ENCODE measurements at regions not wholly inside any gene's neighbourhood (a gene's known extent, or its start where the extent isn't known, plus 50 kb on each side); places are given as distances from the start of the nearest gene placed in this dataset.

GRCh38 chr16:35365675-35366074 lies 1906.3 kb downstream of the TP53TG3F start:
- no peak for DNase-seq (ENCODE audit: low read depth in 4 of 4, low spot score in 1 of 4)

- DNase-seq (ENCODE audit: low read depth in 4 of 4, low spot score in 1 of 4) = no peak
These were observed 1911.2 kb downstream of the TP53TG3F start for GRCh38 chr16:35370617-35371016.

GRCh38 chr16:35377142-35377541 lies 1917.7 kb downstream of the TP53TG3F start:
- DNase-seq (ENCODE audit: low read depth in 4 of 4, low spot score in 1 of 4) = no peak

GRCh38 chr16:35386619-35387018 lies 1927.2 kb downstream of the TP53TG3F start:
- no peak for DNase-seq (ENCODE audit: low read depth in 4 of 4, low spot score in 1 of 4)

- DNase-seq (ENCODE audit: low read depth in 4 of 4, low spot score in 1 of 4) = peak in 1 of 4 experiments; percentile 13
These were observed 1931.9 kb downstream of the TP53TG3F start for GRCh38 chr16:35391328-35391727.

- DNase-seq (ENCODE audit: low read depth in 4 of 4, low spot score in 1 of 4) = no peak
These were observed 1938.8 kb downstream of the TP53TG3F start for GRCh38 chr16:35398180-35398579.

- DNase-seq (ENCODE audit: low read depth in 4 of 4, low spot score in 1 of 4) = no peak
These were observed 1939.7 kb downstream of the TP53TG3F start for GRCh38 chr16:35399133-35399532.

- DNase-seq (ENCODE audit: low read depth in 4 of 4, low spot score in 1 of 4) = no peak
These were observed 1944.9 kb downstream of the TP53TG3F start for GRCh38 chr16:35404273-35404672.

GRCh38 chr16:35405526-35405925 lies 1946.1 kb downstream of the TP53TG3F start:
- no peak for DNase-seq (ENCODE audit: low read depth in 4 of 4, low spot score in 1 of 4)

GRCh38 chr16:35409503-35409902 lies 1950.1 kb downstream of the TP53TG3F start:
- no peak for DNase-seq (ENCODE audit: low read depth in 4 of 4, low spot score in 1 of 4)

GRCh38 chr16:35410438-35410837 lies 1951.0 kb downstream of the TP53TG3F start:
- no peak for DNase-seq (ENCODE audit: low read depth in 4 of 4, low spot score in 1 of 4)

GRCh38 chr16:35411156-35411555 lies 1951.7 kb downstream of the TP53TG3F start:
- DNase-seq (ENCODE audit: low read depth in 4 of 4, low spot score in 1 of 4) = no peak

- DNase-seq (ENCODE audit: low read depth in 4 of 4, low spot score in 1 of 4) = no peak
These were observed 1954.7 kb downstream of the TP53TG3F start for GRCh38 chr16:35414139-35414538.

- DNase-seq (ENCODE audit: low read depth in 4 of 4, low spot score in 1 of 4) = no peak
These were observed 1955.2 kb downstream of the TP53TG3F start for GRCh38 chr16:35414563-35414962.

- no peak for DNase-seq (ENCODE audit: low read depth in 4 of 4, low spot score in 1 of 4)
These were observed 1965.9 kb downstream of the TP53TG3F start for GRCh38 chr16:35425270-35425669.

GRCh38 chr16:35431829-35432663 lies 1972.6 kb downstream of the TP53TG3F start:
- no peak for DNase-seq (ENCODE audit: low read depth in 4 of 4, low spot score in 1 of 4)

GRCh38 chr16:35440875-35441274 lies 1981.5 kb downstream of the TP53TG3F start:
- DNase-seq (ENCODE audit: low read depth in 4 of 4, low spot score in 1 of 4) = no peak

- DNase-seq (ENCODE audit: low read depth in 4 of 4, low spot score in 1 of 4) = no peak
These were observed 1987.7 kb downstream of the TP53TG3F start for GRCh38 chr16:35447010-35447558.

- no peak for DNase-seq (ENCODE audit: low read depth in 4 of 4, low spot score in 1 of 4)
These were observed 1990.3 kb downstream of the TP53TG3F start for GRCh38 chr16:35449663-35450062.

- no peak for DNase-seq (ENCODE audit: low read depth in 4 of 4, low spot score in 1 of 4)
These were observed 1991.2 kb downstream of the TP53TG3F start for GRCh38 chr16:35450648-35451047.

- no peak for DNase-seq (ENCODE audit: low read depth in 4 of 4, low spot score in 1 of 4)
These were observed 1993.1 kb downstream of the TP53TG3F start for GRCh38 chr16:35452471-35452870.

GRCh38 chr16:35463358-35463757 lies 2003.9 kb downstream of the TP53TG3F start:
- no peak for DNase-seq (ENCODE audit: low read depth in 4 of 4, low spot score in 1 of 4)

GRCh38 chr16:35480361-35480760 lies 2020.9 kb downstream of the TP53TG3F start:
- DNase-seq (ENCODE audit: low read depth in 4 of 4, low spot score in 1 of 4) = no peak

All from stimulated activated CD4-positive, alpha-beta T cell treated with anti-CD3 and anti-CD28 coated beads, Interleukin-1b, Interleukin-23, amount 100 ng/mL, for 24 hours (primary cell).